NCI-H1092 (cell line): ENCODE measurements at regions not wholly inside any gene's neighbourhood (a gene's known extent, or its start where the extent isn't known, plus 50 kb on each side); places are given as distances from the start of the nearest gene placed in this dataset.
"Not testable (repeated sequence)": the region's sequence is repeated elsewhere in the genome, so short reads cannot be mapped to it uniquely, and the experiment has no call there.

Experiments
- DNase-seq: peaks from one replicate; lab custom pipeline; 2025; lab: John Stamatoyannopoulos, UW

DNA sequence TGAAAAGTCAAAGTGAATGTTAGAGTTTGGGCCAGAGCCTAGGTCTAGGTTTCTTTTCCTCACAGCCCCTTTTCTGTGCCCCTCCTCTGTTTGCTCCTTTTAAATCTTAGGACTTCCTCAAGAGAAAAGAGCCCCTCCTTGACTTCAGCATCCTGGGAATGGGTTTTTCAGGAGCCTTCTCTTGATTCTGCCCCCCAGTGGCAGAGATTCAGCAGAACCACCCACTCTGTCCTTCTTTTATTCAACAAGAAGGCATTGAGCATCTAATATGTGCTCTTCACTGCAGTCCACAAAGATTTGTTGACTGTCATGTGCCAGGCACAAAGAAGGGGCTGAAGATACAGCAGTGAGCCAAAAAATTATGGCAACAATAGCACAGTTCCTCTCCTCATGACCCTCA lies 270.8 kb upstream of the CDH5 start:
- no peak for DNase-seq

DNA sequence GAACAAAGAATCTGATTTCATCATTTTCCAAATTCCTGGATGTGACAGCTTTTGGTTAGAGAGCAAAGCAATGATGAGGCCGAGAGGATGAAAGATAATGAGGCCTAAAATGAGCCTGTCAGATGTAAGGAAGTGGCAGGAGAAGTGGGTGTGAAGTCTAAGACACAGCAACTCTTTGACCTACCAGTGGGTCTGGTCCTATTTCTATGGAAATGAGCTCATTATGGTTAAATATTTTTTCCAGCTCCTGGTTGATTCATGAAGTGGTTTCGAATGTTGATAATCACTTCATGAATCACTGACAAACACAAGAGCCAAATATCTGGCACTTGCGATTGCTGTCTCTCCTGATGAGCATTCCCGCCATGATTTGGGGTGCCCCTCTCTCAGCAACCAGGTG lies 273.3 kb upstream of the CDH5 start:
- no peak for DNase-seq

DNA sequence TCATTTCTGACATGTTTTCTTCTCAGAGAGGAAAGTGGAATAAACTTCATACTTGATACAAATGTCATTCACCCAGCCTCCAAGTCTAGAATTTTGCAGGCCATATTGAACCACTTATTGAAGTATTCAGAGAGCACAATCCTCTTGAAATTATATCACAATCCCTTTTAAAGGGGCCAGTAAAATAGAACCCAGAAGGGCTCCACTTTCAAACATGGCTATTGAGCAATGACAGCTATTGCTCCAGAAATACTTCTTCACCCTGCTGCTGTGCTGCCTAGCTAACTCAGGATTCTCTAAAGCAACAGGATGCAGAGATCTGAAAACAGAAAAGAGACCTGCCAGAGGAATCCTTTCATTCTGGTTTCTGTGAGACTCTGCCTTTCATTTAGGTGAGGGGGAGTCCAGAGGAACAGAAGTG lies 275.0 kb upstream of the CDH5 start:
- DNase-seq: no peak

DNA sequence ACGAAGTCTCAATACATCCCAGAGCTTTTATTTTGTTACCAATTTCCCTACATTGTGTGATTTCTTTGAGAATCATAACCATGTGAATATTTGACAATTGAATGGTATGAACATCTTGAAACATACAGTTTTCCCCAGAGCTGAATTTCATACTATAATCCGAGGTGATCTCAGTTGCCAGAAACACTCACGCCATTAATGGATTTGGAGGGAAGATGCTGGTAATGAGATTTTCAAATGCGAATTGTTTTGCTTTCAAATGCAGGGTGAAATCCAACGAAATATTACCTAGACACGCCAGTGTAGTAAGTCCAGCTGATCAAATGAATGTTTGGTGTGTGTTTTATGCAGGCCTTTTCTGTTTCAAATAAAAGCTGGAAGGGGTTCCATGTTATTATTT lies 277.8 kb upstream of the CDH5 start:
- no peak for DNase-seq

DNA sequence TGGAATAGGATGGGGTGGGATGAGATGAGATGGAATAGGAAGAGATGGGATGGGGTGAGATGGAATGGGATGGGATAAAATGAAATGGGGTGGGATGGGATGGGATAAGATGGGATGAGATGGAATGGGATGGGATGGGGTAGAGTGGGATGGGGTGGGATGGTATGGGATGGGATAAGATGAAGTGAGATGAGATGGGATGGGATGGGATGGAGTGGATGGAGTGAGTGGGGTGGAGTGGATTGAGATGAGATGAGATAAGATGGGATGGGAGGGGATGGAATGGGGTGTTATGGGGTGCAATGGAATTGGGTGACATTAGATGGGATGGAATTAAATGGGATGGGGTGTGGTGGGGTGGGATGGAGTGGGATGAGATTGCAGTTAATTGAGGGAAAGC lies 279.2 kb upstream of the CDH5 start:
- no peak for DNase-seq

DNA sequence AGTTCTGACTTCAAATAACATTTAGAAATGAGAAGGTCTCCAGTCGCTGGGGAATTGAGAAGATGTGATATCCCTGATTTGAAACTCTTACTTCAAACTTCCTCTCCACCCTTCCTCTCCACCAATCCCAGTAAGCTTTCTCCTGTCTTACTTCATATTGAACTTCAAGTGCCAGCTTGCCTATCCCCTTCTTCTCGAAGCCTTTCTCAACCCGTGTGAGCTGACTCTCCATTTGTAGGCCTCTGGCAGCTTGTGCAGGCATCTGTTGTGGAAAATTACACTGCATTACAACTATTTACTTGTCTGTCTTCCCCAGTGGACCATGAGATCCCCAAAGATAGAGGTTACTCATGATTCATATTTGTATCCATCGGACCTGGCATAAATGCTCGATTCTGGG lies 280.8 kb upstream of the CDH5 start:
- no peak for DNase-seq

DNA sequence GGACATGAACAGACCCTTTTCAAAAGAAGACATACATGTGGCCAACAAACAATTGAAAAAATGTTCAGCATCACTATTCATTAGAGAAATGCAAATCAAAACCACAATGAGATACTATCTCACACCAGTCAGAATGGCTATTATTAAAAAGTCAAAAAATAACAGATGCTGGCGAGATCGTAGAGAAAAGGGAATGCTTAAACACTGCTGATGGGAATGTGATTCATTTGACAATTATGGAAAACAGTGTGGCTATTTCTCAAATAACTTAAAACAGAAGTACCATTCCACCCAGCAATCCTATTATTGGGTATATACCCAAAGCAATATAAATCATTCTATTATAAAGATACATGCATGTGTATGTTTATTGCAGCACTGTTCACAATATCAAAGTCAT lies 281.8 kb upstream of the CDH5 start:
- DNase-seq: not testable (repeated sequence)

DNA sequence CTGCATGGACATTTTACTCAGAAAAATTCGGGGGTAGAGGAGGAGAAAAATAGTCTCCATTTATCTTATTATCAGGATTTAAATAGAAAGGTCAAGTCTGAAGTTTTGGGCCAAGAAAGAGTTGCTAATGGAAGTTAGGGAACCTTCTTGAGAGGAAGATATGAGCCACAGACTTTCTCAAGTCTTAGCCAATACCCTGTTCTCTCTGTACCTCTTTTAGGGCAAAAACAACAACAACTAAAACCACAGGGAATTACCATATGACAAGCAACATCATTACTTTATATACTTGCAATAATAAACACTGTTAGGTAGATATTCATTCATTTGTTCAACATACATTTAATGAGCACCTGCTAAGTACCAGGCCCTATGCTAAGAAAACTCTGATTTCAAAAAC lies 282.2 kb upstream of the CDH5 start:
- DNase-seq: no peak

DNA sequence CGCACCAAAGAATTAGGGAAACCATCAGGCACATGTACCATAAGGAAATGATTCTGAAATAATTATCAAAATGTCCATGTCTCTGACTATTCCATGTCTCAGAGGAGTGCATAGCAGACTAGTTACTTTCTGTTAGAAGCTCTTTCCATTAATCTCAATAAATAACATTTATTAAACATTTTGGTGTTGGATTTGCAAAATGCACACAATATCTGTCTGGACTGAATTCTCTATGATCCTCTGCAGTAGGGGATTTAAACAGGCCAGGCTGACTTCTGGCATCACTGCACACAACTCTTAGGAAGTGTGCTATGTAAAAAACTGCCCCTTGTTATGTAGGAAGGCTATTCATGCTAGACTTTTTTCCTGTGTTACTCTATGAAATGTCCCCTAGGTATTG lies 283.3 kb upstream of the CDH5 start:
- DNase-seq: no peak

DNA sequence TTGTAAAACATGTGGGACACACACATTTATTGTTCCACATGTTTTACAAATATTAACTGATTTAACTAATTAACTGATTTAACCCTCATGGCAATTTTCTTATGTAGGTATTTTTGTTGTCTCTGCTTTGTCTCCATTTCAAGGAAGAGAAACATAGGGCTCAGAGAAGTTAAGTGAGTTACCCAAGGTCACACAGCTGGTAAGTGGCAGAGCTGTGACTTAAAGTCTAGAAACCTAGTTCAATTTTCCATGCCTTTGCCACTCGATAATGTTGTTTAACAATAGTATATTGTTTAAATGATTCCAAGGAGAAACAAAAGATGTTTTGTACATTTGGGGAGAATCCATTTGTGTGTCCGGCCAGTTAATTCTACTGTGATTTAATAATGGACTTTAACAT lies 284.1 kb upstream of the CDH5 start:
- DNase-seq: no peak

DNA sequence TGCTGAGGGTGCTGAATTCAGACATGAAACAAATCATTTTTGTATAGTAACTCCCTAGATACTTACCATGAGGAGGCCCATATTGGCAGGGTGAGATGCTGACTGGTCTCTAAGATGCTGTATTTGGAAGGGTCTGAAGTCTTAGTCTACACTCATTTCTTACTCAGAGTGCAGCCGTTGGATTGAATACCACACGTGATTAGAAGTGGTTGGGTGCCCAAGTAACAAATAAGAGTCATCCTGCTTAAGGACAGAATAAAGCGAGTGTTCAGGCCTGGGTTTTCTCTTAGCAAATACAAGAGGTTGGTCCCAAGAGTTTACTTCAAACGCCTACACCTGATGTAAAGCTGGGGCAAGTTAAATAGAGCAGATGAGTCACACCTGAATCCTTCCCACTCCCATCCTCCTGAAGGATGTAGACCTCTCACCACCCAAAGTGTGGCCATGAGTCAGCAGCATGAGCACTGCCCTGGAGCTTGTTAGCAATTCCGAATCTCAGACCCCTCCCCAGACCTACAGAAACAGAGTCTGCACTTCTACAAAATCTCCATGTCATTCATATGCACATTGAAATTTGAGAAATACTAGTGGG lies 284.6 kb upstream of the CDH5 start:
- no peak for DNase-seq

DNA sequence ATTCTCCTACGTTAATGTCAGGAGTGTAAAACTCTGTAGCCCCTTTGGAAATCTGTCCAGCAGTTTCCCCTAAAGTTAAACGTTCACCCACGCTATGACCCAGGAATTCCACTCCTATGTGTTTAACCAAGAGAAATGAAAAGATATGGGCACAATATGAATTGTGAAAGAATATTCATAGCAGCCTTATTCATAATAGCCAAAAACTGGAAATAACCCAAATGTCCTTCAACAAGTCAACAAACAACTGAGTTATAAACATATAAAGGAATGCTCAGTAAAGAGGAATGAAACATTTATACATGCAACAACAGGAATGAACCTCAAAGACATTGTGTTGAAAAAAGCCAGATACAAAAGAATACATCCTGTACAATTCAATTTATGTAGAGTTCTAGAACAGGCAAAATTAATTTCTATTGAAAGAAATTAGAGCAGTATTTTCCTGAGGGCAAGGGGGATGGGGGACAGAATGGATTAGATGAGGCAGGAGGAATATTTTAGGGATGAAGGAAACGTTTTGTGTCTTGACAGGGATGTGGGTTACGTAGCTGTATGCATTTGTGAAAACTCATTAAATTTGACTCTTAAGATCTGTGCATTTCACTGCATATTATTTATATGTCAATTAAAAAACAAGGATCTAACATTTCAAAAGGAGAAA lies 286.7 kb upstream of the CDH5 start:
- DNase-seq: no peak

DNA sequence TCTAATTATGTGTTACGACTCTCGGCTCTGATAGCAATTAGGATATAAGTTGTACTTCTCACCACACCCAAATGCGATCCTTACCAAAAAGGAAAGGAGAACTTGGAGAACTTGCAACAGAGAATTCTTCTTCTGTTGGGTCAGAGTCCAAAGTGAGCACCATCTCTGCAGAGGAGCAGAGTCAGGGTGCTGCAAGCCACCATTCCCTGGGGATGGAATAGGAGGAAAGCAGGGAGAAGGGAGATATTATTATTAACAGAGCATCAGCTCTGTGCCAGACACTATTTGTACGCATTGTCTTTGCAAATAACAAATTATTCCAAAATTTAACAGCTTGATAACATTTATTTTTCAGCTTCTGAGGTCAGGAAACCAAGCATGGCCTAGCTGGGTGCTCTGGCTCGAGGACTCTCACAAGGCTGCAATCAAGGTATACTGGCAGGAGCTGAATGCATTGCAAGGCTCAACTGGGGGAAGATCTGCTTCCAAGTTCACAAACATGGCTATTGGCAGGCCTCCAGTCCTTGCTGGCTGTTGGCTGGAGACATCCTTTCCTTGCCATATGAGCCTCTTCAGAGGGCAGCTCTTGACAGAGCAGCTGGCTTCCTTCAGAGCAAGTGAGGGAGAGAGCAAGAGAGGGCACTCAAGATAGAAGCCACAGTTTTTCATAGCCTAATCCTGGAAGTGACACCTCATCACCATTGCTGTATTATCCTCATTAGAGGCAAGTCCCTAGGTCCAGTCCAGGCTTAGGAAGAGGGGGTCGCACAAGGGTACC lies 296.2 kb upstream of the CDH5 start:
- DNase-seq: peak; percentile 34

DNA sequence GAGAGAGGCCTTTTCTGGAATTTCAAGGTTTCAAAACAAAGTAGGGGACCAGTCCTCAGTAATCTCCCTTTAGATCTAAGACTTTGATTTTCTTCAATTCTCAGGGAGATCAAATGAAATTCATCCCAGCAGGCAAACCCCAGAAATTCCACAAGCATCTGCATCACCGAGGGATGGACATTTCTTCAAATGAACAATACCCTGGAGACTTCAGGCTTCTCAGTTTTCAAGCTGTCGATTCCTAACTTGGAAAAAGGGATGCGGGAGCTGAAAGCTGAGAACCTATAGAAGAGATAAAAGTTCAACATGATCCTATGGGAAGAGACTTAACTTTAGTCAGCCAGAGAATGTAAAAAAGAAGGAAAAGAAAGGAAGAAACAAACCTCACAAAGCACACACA lies 296.9 kb upstream of the CDH5 start:
- no peak for DNase-seq

DNA sequence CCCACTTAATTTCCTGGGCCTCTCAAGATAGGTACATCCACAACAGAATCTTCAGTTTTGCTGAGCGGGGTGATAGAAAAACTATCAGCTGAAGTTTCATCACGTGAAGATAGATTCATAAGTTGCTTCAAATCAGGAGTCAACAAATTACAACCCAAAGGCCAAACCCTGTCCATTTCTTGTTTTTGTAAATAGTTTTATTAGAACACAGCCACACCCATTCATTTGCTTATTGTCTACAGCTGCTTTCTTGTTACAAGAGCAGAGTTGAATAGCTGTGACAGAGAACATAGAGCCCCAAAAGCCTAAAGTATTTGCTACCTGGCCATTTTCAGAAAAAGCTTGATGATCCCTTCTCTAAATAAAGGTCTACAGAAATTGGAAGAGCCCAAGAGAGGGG lies 300.1 kb upstream of the CDH5 start:
- DNase-seq: no peak

DNA sequence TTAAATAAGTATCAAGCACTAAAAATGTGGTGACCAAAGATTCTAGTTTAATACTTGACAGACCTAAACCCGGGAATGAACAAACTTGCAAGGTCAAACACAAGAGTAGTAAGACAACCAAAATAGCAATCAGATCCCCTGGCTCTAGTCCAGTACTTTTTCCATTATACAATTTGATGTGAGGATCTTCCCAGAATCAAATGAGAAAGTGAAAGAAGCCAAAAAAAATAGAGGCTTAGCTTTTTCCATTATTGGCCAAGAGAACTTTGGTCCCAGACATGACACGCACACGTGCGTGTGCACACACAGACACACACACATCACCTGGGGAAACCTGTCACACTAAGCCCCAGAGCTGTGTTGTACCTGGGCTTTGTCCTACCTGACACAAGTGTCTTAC lies 300.6 kb upstream of the CDH5 start:
- DNase-seq: no peak

DNA sequence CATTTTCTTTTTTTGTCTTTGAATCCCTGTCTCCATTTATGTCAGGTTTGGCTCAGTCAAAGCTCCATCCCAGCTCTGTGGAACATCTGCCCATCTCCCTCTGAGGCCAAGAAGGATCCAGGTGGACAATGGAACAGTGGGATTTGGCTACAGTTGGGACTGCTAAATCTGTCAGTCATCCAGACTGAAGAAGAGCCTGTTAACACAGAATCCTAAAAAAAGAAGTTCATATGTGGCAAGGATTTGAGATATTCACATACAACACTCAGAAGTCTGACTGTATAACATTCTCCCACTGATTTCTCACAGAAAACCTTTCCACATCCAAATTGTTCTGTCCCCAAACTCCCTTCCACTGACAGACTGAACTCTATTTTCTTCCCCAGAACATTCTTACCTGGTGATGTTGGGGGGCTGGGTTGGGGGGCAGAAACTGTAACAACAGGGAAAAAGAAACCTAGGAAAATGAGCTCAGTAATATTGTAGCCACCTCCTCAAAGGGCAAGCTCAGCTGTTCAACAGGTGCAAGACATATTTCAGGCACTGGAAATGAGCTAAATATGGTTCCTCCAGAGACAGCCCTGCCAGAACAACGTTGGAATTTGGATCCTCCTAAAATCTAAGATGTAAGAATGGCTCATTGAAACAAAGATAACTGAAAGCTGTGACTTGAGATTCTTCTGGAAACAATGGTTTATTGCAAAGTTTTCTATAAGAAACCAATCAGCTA lies 301.5 kb upstream of the CDH5 start:
- no peak for DNase-seq

DNA sequence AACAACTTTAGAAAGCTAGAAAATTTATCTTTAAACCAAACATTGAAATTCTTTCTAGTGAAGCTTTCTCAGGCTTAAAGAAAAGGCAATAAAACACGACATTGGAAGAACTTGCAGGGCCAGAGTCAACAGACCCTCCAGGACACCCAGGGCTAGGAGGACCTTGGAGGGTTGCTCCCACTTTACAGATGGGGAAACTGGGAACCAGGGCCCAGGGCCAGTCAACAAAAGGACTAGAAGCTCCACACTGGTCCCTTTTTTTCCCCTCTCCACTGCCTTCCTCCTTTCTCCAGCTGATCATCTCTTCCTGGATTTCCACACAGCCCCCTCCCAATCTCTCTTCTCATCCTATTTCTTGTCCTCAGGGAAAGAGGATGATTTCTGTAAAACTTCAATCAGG lies 307.7 kb upstream of the CDH5 start:
- DNase-seq: no peak

DNA sequence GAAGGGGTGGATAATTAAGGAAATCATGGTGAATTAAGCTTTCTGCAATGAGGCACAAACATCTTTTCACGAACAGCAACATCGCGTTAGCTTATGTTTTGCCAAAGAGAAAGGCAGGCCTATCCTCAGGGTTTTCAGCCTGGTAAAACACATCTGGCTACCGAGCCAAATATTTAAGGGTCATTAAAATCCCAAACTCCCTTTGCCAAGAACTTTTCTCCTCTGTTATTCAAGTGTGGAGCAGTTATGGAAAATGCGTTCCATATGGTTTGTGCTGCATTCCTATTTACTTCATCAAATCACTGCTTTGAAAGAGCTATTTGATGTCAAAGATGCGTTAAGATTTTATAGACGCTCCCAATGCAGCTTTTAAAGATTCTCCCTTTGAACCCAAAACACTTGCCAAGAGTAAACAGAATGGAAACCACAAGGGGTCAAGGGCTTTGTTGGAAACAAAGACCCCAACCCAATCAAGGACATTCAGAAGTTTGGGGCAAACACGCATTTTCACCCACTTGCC lies 308.3 kb upstream of the CDH5 start:
- DNase-seq: no peak

DNA sequence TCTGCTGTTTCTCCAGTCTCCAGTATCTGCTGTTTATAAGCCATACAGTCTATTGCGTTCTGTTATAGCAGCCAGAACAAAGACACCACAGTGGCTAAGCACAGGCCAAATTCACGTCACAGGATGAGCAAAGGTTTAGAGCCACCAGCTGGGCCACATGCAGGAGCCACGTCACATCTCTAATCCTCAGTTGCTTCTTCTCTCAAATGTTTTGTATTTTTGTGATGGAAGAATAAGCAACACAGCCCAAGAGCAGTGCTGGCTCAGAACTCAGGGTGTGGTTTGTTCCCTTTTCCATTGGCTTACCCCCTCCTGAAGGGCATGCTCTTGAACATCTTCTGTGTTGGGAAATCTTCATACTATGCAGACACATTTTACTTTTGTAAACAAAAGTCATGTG lies 309.4 kb upstream of the CDH5 start:
- DNase-seq: no peak

DNA sequence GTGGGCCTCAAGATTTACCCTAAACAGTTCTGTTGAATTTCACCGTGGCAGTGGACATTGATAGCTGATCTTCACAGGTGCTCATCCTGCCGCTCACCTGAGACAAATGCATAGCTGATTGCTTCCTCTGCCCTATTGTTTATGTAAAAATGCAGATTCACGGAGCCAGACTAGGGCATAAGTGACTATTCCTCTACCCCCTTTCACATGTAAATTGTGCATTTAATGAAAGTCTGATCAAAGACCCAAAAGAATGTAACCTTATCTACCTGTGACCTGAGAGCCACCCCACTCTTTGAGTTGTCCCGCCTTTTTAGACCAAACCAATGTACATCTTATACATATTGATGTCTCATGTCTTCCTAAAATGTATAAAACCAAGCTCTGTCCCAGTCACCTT lies 312.4 kb upstream of the CDH5 start:
- DNase-seq: no peak

DNA sequence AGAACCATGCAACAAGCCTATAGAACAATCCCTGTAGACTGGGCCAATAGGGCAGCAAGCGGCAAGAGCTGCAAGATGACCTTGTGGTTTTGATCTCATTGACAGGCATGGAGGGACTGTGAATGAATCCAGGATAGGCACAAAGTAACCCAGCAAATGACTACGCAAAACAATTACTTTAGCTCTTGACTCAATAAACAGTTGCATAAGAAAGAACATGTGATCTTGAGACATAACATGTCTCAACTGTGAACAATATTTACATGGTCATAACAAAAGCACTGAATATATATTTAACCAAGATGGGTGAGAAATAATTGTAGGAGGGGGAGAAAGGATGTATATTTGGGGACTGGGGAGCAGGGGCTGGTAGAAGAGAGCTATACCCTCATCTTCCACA lies 313.7 kb upstream of the CDH5 start:
- DNase-seq: no peak

DNA sequence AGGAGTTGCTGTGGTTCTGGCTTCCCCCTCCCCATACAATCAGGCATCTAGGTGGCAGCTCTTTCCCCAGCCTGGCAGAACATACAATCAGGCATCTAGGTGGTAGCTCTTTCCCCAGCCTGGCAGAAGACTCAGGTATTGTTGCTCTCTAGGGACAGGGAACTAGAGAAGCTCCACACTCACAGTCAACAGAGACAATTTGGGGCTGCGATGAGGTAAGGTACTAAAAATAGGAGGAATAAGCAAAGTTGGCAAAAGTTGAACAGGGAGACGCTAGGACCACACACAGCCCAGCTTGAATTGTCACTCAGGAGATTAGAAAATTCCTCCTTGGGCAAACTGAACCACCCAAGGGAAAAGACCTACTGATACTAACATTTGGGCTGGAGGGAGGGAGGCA lies 315.5 kb upstream of the CDH5 start:
- DNase-seq: no peak
